ENCODE measurements at regions not wholly inside any gene's neighbourhood (a gene's known extent, or its start where the extent isn't known, plus 50 kb on each side); places are given as distances from the start of the nearest gene placed in this dataset.

DNA sequence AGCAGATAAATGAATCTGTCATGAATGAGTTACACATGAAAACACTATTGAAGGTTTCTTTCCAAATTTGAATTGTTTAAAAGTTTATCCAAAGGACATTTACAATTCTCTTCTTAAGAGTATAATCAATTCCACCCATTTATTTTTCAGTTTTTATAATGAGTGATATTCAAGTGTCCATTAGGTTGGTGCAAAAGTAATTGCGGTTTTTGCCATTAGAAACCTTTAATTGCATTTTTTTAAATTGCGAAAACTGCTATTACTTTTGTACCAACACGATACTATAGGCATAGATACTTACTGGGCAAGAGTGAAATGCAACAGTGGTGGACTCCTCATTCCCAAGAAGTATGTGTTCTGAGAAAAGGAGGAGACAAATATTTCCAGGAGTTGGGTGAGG, 422.7 kb upstream of the MON1B start:
- TF ChIP-seq, protein P1, sequence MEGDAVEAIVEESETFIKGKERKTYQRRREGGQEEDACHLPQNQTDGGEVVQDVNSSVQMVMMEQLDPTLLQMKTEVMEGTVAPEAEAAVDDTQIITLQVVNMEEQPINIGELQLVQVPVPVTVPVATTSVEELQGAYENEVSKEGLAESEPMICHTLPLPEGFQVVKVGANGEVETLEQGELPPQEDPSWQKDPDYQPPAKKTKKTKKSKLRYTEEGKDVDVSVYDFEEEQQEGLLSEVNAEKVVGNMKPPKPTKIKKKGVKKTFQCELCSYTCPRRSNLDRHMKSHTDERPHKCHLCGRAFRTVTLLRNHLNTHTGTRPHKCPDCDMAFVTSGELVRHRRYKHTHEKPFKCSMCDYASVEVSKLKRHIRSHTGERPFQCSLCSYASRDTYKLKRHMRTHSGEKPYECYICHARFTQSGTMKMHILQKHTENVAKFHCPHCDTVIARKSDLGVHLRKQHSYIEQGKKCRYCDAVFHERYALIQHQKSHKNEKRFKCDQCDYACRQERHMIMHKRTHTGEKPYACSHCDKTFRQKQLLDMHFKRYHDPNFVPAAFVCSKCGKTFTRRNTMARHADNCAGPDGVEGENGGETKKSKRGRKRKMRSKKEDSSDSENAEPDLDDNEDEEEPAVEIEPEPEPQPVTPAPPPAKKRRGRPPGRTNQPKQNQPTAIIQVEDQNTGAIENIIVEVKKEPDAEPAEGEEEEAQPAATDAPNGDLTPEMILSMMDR (IDR thresholded peaks at IDR 0.05): no peak
- TF ChIP-seq POLR2AphosphoS5 (IDR thresholded peaks at IDR 0.05) (no peak), POLR2A (IDR thresholded peaks at IDR 0.05) (no peak)

All from stomach (tissue), 4 donors.